Suprapubic skin (tissue), 4 donors: ENCODE measurements at regions not wholly inside any gene's neighbourhood (a gene's known extent, or its start where the extent isn't known, plus 50 kb on each side); places are given as distances from the start of the nearest gene placed in this dataset.

Experiments used
- EP300 ChIP-seq: sonication (generic); formaldehyde crosslinking; IDR thresholded peaks from one replicate; pipeline ENCODE4 v1.6.1; 2017; ENCODE audit warnings: antibody characterized with exemption
- POLR2AphosphoS5 ChIP-seq, 3 donors: sonication (generic); formaldehyde crosslinking; IDR thresholded peaks; one replicate each; pipeline ENCODE4 v1.6.1; 2017; ENCODE audit warnings: antibody characterized with exemption in 3 of 3

GRCh38 chrX:26008691-26009090, 129.5 kb upstream of the MAGEB18 start:
- TF ChIP-seq POLR2AphosphoS5 (IDR thresholded peaks at IDR 0.05) (no peak), EP300 (no peak)
